HCT116 (cell line): ENCODE measurements at regions not wholly inside any gene's neighbourhood (a gene's known extent, or its start where the extent isn't known, plus 50 kb on each side); places are given as distances from the start of the nearest gene placed in this dataset.

Source experiments
- ATAC-seq: fragments of 200-7000 bp; cut with Tn5 transposase; 2 replicates; pipeline ENCODE4 v1.9.1; 2020; ENCODE audit warnings: mild to moderate bottlenecking, moderate library complexity
- BruUV-seq: library from RNA; stranded (reverse); fragments of 400-500 nt; replicated peaks from 2 replicates; lab custom pipeline; 2021; lab: Mats Ljungman, UMichigan
- CTCF ChIA-PET: fragments of 300-600 bp; sonication (Branson Sonifier 250); formaldehyde crosslinking; loops from one replicate; lab custom pipeline; 2021; ENCODE audit warnings: antibody characterized with exemption; lab: Charles Lee
- POLR2A ChIA-PET: fragments of 300-600, 350-600 bp; sonication (Branson Sonifier 250); formaldehyde crosslinking; loops from one replicate; lab custom pipeline; 2021; ENCODE audit warnings: antibody characterized with exemption; lab: Charles Lee
- RAD21 ChIA-PET, 2 experiments: fragments of 300-600 bp; sonication (Branson Sonifier 250); formaldehyde crosslinking; loops; one replicate each; lab custom pipeline; 2023; ENCODE audit warnings: low total read pairs in 2 of 2; ENCODE audit not compliant: uncharacterized antibody in 2 of 2, unreplicated experiment in 2 of 2, low non-redundant PET in 1 of 2; lab: Charles Lee
- DNase-seq: peaks from one replicate; pipeline ENCODE4 v3.0.0-alpha.2; 2010; ENCODE audit warnings: low read depth, low spot score
- H2AFZ ChIP-seq: fragments of 200-600 bp; shearing (Covaris generic), sonication (generic); 2 replicates; pipeline ENCODE4 v1.6.1; 2017; ENCODE audit warnings: low read depth, mixed run types, mixed read lengths, antibody characterized with exemption, low read length; ENCODE audit not compliant: poor library complexity, severe bottlenecking
- H3K27ac ChIP-seq: 2 replicates; pipeline ENCODE4 v1.5.1; 2012; ENCODE audit warnings: low read depth, low read length
- H3K27me3 ChIP-seq: fragments of 200-600 bp; sonication (generic); 2 replicates; pipeline ENCODE4 v1.6.1; 2016; ENCODE audit warnings: mixed run types, low read length, mixed read lengths; ENCODE audit not compliant: insufficient read depth
- H3K36me3 ChIP-seq, 2 experiments: fragments of 200-500 bp in 1 of 2; fragments of 200-600 bp in 1 of 2; sonication (Bioruptor generic) in 1 of 2; sonication (generic) in 1 of 2; 2 replicates each; pipeline versions ENCODE4 v1.5.1 to v1.6.1; 2014 to 2016; ENCODE audit warnings: low read length in 2 of 2, inconsistent platforms in 1 of 2, mixed read lengths in 1 of 2, mixed run types in 1 of 2; ENCODE audit not compliant: insufficient read depth in 2 of 2, control insufficient read depth in 1 of 2
- H3K4me1 ChIP-seq, 2 experiments: fragments of 200-600 bp in 1 of 2; sonication (generic) in 1 of 2; 2 replicates each; pipeline versions ENCODE4 v1.5.1 to v1.6.1; 2012 to 2017; ENCODE audit warnings: low read length in 2 of 2, inconsistent platforms in 1 of 2, mild to moderate bottlenecking in 1 of 2, mixed read lengths in 1 of 2, mixed run types in 1 of 2, moderate library complexity in 1 of 2; ENCODE audit not compliant: insufficient read depth in 2 of 2, control insufficient read depth in 1 of 2
- H3K4me2 ChIP-seq: fragments of 200-600 bp; sonication (generic); 2 replicates; pipeline ENCODE4 v1.6.1; 2017; ENCODE audit warnings: mixed run types, low read length, mixed read lengths
- H3K4me3 ChIP-seq, 2 experiments: fragments of 200-600 bp in 1 of 2; sonication (generic) in 1 of 2; replicated peaks in 1 of 2; 2 replicates each; pipeline ENCODE4 v1.5.1; 2011 to 2016; ENCODE audit warnings: low read length in 2 of 2, control low read depth in 1 of 2, low read depth in 1 of 2, mild to moderate bottlenecking in 1 of 2, mixed read lengths in 1 of 2, mixed run types in 1 of 2
- H3K79me2 ChIP-seq: fragments of 200-600 bp; sonication (generic); 2 replicates; pipeline ENCODE4 v1.6.1; 2017; ENCODE audit warnings: mild to moderate bottlenecking, mixed run types, low read length, moderate library complexity, mixed read lengths; ENCODE audit not compliant: insufficient read depth
- H3K9ac ChIP-seq: fragments of 200-600 bp; sonication (generic); 2 replicates; pipeline ENCODE4 v1.6.1; 2016; ENCODE audit warnings: low read length, mixed read lengths
- H3K9me2 ChIP-seq: fragments of 200-600 bp; sonication (generic), shearing (Covaris generic); 2 replicates; pipeline ENCODE4 v1.6.1; 2017; ENCODE audit warnings: mixed run types, mild to moderate bottlenecking, moderate library complexity; ENCODE audit not compliant: insufficient read depth
- H3K9me3 ChIP-seq, 2 experiments: fragments of 200-500 bp in 1 of 2; fragments of 200-600 bp in 1 of 2; sonication (Bioruptor generic) in 1 of 2; sonication (generic) in 1 of 2; 2 replicates each; pipeline ENCODE4 v1.6.1; 2014 to 2017; ENCODE audit warnings: low read length in 2 of 2, mixed read lengths in 2 of 2, inconsistent platforms in 1 of 2, low read depth in 1 of 2, mild to moderate bottlenecking in 1 of 2, mixed run types in 1 of 2, moderate library complexity in 1 of 2; ENCODE audit not compliant: control insufficient read depth in 1 of 2, insufficient read depth in 1 of 2
- H4K20me1 ChIP-seq: fragments of 200-600 bp; sonication (generic), shearing (Covaris generic); 2 replicates; pipeline ENCODE4 v1.6.1; 2017; ENCODE audit warnings: mixed run types, mild to moderate bottlenecking, moderate library complexity; ENCODE audit not compliant: insufficient read depth
- EZH2 ChIP-seq: fragments of 200-600 bp; sonication (generic); IDR thresholded peaks from 2 replicates; pipeline ENCODE4 v1.6.1; 2017; ENCODE audit warnings: antibody characterized with exemption, mixed run types
- RAD21 ChIP-seq: IDR thresholded peaks from 2 replicates; pipeline ENCODE4 v1.6.1; 2012; ENCODE audit warnings: low read depth, mild to moderate bottlenecking
- intact Hi-C: fragments of 100-400 bp; cut with micrococcal nuclease; formaldehyde crosslinking; loops from 2 replicates; pipeline ENCODE4 v1.10.0; 2022
- TF ChIP-seq, protein P1 (sequence below), 3 experiments: fragments of 200-600 bp in 1 of 3; sonication (generic) in 1 of 3; IDR thresholded peaks in 2 of 3; conservative IDR thresholded peaks in 1 of 3; 2 replicates each; pipeline ENCODE4 v1.5.1; 2012 to 2017; ENCODE audit warnings: low read depth in 2 of 3, low read length in 2 of 3, antibody characterized with exemption in 1 of 3, borderline replicate concordance in 1 of 3, control low read depth in 1 of 3, mild to moderate bottlenecking in 1 of 3, mixed read lengths in 1 of 3, mixed run types in 1 of 3, moderate library complexity in 1 of 3; ENCODE audit not compliant: insufficient read depth in 1 of 3
- TF ChIP-seq, protein P2 (sequence below): IDR thresholded peaks from 2 replicates; pipeline ENCODE4 v1.6.1; 2011; ENCODE audit warnings: mild to moderate bottlenecking, low read length, moderate library complexity; ENCODE audit not compliant: insufficient replicate concordance; ENCODE audit errors: extremely low read depth
- TF ChIP-seq, protein P3 (sequence below): IDR thresholded peaks from 2 replicates; pipeline ENCODE4 v1.6.1; 2012

DNA sequence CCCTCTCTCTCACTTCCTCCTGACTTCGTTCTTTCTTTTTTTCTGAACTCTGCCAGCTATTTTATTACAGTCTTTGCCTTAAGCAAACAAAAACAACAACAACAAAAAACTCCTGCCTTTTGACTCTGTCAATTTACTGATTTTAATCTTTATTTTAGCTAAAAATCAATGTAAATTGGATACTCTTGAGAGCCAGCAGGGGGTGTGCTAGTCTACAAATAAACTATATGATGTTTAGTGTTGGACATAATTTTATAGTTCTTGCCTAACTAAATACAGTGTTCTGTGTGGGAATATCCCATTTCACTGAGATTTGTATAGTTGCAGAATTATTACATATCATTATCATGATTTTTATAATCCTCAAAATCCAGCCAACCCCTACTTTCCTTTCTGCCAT lies 1199.9 kb upstream of the SPRY2 start:
- DNase-seq (no peak), ATAC-seq (no peak)
- Histone ChIP-seq H3K4me2 (no peak overlapping the region), H3K36me3 (no peaks in the 10 kb centered on the region), H2AFZ (no peak overlapping the region), H3K9me3 (peaks cover 0 to 3% of the 10 kb centered on the region in 2 experiments; a peak in 1 of 4 replicates), H3K4me3 (no peak overlapping the region), H3K79me2 (no peaks in the 10 kb centered on the region), H3K27ac (no peak overlapping the region), H3K27me3 (no peaks in the 10 kb centered on the region), H3K4me1 (no peaks in the 10 kb centered on the region), H3K9ac (no peak overlapping the region), H4K20me1 (no peaks in the 10 kb centered on the region), H3K9me2 (no peaks in the 10 kb centered on the region)
- TF ChIP-seq, protein P1, sequence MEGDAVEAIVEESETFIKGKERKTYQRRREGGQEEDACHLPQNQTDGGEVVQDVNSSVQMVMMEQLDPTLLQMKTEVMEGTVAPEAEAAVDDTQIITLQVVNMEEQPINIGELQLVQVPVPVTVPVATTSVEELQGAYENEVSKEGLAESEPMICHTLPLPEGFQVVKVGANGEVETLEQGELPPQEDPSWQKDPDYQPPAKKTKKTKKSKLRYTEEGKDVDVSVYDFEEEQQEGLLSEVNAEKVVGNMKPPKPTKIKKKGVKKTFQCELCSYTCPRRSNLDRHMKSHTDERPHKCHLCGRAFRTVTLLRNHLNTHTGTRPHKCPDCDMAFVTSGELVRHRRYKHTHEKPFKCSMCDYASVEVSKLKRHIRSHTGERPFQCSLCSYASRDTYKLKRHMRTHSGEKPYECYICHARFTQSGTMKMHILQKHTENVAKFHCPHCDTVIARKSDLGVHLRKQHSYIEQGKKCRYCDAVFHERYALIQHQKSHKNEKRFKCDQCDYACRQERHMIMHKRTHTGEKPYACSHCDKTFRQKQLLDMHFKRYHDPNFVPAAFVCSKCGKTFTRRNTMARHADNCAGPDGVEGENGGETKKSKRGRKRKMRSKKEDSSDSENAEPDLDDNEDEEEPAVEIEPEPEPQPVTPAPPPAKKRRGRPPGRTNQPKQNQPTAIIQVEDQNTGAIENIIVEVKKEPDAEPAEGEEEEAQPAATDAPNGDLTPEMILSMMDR (IDR thresholded peaks at IDR 0.05 in 2 of 3, conservative IDR thresholded peaks at IDR 0.05 in 1 of 3; ENCODE audit: borderline replicate concordance in 1 of 3, insufficient read depth in 1 of 3, low read depth in 2 of 3, low read length in 2 of 3): peak in 1 of 3 experiments; percentile 47; a peak in 3 of 6 replicates
- TF ChIP-seq RAD21 (peak; percentile 30; the same call in 1 of the 2 replicates), EZH2 (no peak)
- TF ChIP-seq, protein P2, sequence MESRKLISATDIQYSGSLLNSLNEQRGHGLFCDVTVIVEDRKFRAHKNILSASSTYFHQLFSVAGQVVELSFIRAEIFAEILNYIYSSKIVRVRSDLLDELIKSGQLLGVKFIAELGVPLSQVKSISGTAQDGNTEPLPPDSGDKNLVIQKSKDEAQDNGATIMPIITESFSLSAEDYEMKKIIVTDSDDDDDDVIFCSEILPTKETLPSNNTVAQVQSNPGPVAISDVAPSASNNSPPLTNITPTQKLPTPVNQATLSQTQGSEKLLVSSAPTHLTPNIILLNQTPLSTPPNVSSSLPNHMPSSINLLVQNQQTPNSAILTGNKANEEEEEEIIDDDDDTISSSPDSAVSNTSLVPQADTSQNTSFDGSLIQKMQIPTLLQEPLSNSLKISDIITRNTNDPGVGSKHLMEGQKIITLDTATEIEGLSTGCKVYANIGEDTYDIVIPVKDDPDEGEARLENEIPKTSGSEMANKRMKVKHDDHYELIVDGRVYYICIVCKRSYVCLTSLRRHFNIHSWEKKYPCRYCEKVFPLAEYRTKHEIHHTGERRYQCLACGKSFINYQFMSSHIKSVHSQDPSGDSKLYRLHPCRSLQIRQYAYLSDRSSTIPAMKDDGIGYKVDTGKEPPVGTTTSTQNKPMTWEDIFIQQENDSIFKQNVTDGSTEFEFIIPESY: no peak
- TF ChIP-seq, protein P3, sequence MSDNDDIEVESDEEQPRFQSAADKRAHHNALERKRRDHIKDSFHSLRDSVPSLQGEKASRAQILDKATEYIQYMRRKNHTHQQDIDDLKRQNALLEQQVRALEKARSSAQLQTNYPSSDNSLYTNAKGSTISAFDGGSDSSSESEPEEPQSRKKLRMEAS: no peak
- BruUV-seq: no TSS peak
- ChIA-PET RAD21 (interaction anchor here in 1 of 2 experiments (0.9 kb wide), 1 partner anchor 446 kb away, joined by 3 read pairs; no protein-coding TSS in a partner anchor), POLR2A (no interaction called here), CTCF (interaction anchor here (1.0 kb wide), 3 partner anchors 9 to 446 kb away, joined by 3 to 6 read pairs (median 5); no protein-coding TSS in a partner anchor)
- intact Hi-C loops: loop anchor here (5.0 kb wide), 1 partner anchor 332 kb away; no protein-coding TSS in a partner anchor
